H1 (cell line): ENCODE measurements at regions not wholly inside any gene's neighbourhood (a gene's known extent, or its start where the extent isn't known, plus 50 kb on each side); places are given as distances from the start of the nearest gene placed in this dataset.

Source experiments
- CTCF ChIA-PET: fragments of 300-600 bp; sonication (Branson Sonifier 250); formaldehyde crosslinking; loops from one replicate; lab custom pipeline; 2021; ENCODE audit not compliant: partially characterized antibody; lab: Charles Lee
- POLR2A ChIA-PET: fragments of 300-600 bp; sonication (Branson Sonifier 250); formaldehyde crosslinking; loops from one replicate; lab custom pipeline; 2021; ENCODE audit warnings: inconsistent platforms; ENCODE audit not compliant: partially characterized antibody; lab: Charles Lee
- DNase-seq, 2 experiments: peaks; one replicate each; pipeline versions ENCODE4 v3.0.0 to v3.0.0-alpha.2; 2010 to 2022; ENCODE audit warnings: low spot score in 2 of 2, low read depth in 1 of 2, mixed read lengths in 1 of 2
- FAIRE-seq: peaks from 2 replicates; lab custom pipeline; 2011; peaks lifted over from hg19 to GRCh38; lab: Jason Lieb, UNC
- H2AFZ ChIP-seq: 2 replicates; pipeline ENCODE4 v1.8.1; 2012; ENCODE audit warnings: low read length, inconsistent platforms
- H2AK5ac ChIP-seq: 2 replicates; pipeline ENCODE4 v1.6.1; 2013; ENCODE audit warnings: low read depth, low read length
- H2BK120ac ChIP-seq: replicated peaks from 2 replicates; pipeline ENCODE3; 2013; ENCODE audit warnings: low read depth, low read length, inconsistent platforms
- H2BK12ac ChIP-seq: 2 replicates; pipeline ENCODE4 v1.6.1; 2013; ENCODE audit warnings: low read depth, low read length
- H2BK15ac ChIP-seq: 2 replicates; pipeline ENCODE4 v1.6.1; 2013; ENCODE audit warnings: low read length
- H2BK20ac ChIP-seq: 2 replicates; pipeline ENCODE4 v1.6.1; 2013; ENCODE audit warnings: low read length
- H2BK5ac ChIP-seq: 2 replicates; pipeline ENCODE4 v1.6.1; 2013; ENCODE audit warnings: low read depth, low read length
- H3K14ac ChIP-seq: 2 replicates; pipeline ENCODE4 v1.6.1; 2013; ENCODE audit warnings: inconsistent platforms; ENCODE audit not compliant: insufficient read length
- H3K18ac ChIP-seq: 2 replicates; pipeline ENCODE4 v1.6.1; 2013; ENCODE audit warnings: low read length; ENCODE audit errors: extremely low read depth
- H3K23ac ChIP-seq: 2 replicates; pipeline ENCODE4 v1.6.1; 2013; ENCODE audit warnings: inconsistent platforms; ENCODE audit not compliant: insufficient read length
- H3K23me2 ChIP-seq: 2 replicates; pipeline ENCODE4 v1.6.1; 2013; ENCODE audit warnings: low read depth, low read length
- H3K27ac ChIP-seq: 2 replicates; pipeline ENCODE4 v1.6.1; 2011; ENCODE audit warnings: low read depth, low read length, inconsistent platforms
- H3K27me3 ChIP-seq, 4 experiments: replicated peaks in 1 of 4; 1 replicate in 1 of 4; 2 replicates in 3 of 4; pipeline versions ENCODE4 v1.6.1 to v1.8.1; 2011 to 2013; ENCODE audit warnings: low read length in 3 of 4, mild to moderate bottlenecking in 3 of 4, inconsistent platforms in 2 of 4, mixed read lengths in 2 of 4, moderate library complexity in 1 of 4; ENCODE audit not compliant: control insufficient read depth in 3 of 4, insufficient read depth in 3 of 4; ENCODE audit errors: extremely low read depth in 1 of 4
- H3K36me3 ChIP-seq, 4 experiments: 2 replicates each; pipeline versions ENCODE4 v1.6.1 to v1.8.1; 2011 to 2013; ENCODE audit warnings: mild to moderate bottlenecking in 4 of 4, low read length in 3 of 4, moderate library complexity in 2 of 4, control low read depth in 1 of 4, inconsistent platforms in 1 of 4; ENCODE audit not compliant: insufficient read depth in 4 of 4, control insufficient read depth in 2 of 4
- H3K4ac ChIP-seq: replicated peaks from 2 replicates; pipeline ENCODE3; 2013; ENCODE audit warnings: low read length, low read depth, mixed read lengths, inconsistent platforms; ENCODE audit not compliant: insufficient read length
- H3K4me1 ChIP-seq, 4 experiments: replicated peaks in 1 of 4; 1 replicate in 1 of 4; 2 replicates in 3 of 4; pipeline versions ENCODE4 v1.6.1 to v1.8.1; 2011 to 2013; ENCODE audit warnings: low read length in 3 of 4, inconsistent platforms in 2 of 4, mixed read lengths in 1 of 4; ENCODE audit not compliant: insufficient read depth in 4 of 4, control insufficient read depth in 3 of 4
- H3K4me2 ChIP-seq, 2 experiments: 2 replicates each; pipeline versions ENCODE4 v1.6.1 to v1.8.1; 2011 to 2013; ENCODE audit warnings: low read depth in 2 of 2, low read length in 2 of 2, control low read depth in 1 of 2, inconsistent platforms in 1 of 2, mild to moderate bottlenecking in 1 of 2; ENCODE audit not compliant: insufficient read depth in 1 of 2
- H3K4me3 ChIP-seq, 4 experiments: fragments of 200-600, 300-600 bp in 1 of 4; sonication (generic), shearing (Covaris generic), sonication (Bioruptor Twin) in 1 of 4; 2 replicates each; pipeline versions ENCODE4 v1.5.1 to v1.8.1; 2011 to 2016; ENCODE audit warnings: low read length in 4 of 4, low read depth in 3 of 4, control low read depth in 2 of 4, inconsistent platforms in 2 of 4, mild to moderate bottlenecking in 2 of 4, mixed read lengths in 1 of 4, moderate library complexity in 1 of 4; ENCODE audit not compliant: insufficient read depth in 2 of 4; ENCODE audit errors: extremely low read depth in 1 of 4
- H3K56ac ChIP-seq: replicated peaks from 2 replicates; pipeline ENCODE3; 2013; ENCODE audit warnings: low read depth, mild to moderate bottlenecking, mixed read lengths, low read length, inconsistent platforms; ENCODE audit not compliant: insufficient read length
- H3K79me1 ChIP-seq: 2 replicates; pipeline ENCODE4 v1.6.1; 2013; ENCODE audit warnings: low read depth, low read length, control low read depth
- H3K79me2 ChIP-seq, 2 experiments: 2 replicates each; pipeline versions ENCODE4 v1.6.1 to v1.8.1; 2012 to 2013; ENCODE audit warnings: low read length in 2 of 2, mild to moderate bottlenecking in 2 of 2, inconsistent platforms in 1 of 2; ENCODE audit not compliant: insufficient read depth in 2 of 2, control insufficient read depth in 1 of 2
- H3K9ac ChIP-seq, 4 experiments: replicated peaks in 1 of 4; 1 replicate in 1 of 4; 2 replicates in 3 of 4; pipeline versions ENCODE4 v1.6.1 to v1.8.1; 2011 to 2013; ENCODE audit warnings: low read depth in 3 of 4, low read length in 3 of 4, control low read depth in 2 of 4, mild to moderate bottlenecking in 2 of 4, moderate library complexity in 2 of 4, inconsistent platforms in 1 of 4; ENCODE audit errors: extremely low read depth in 1 of 4
- H3K9me3 ChIP-seq, 2 experiments: 2 replicates each; pipeline versions ENCODE4 v1.6.1 to v1.8.1; 2012 to 2013; ENCODE audit warnings: mild to moderate bottlenecking in 2 of 2, moderate library complexity in 2 of 2, control low read depth in 1 of 2, inconsistent platforms in 1 of 2, low read depth in 1 of 2, low read length in 1 of 2, mixed read lengths in 1 of 2; ENCODE audit not compliant: insufficient read depth in 2 of 2
- H4K20me1 ChIP-seq, 2 experiments: replicated peaks in 1 of 2; 2 replicates each; pipeline versions ENCODE3 to v1.8.1; 2011 to 2013; ENCODE audit warnings: inconsistent platforms in 2 of 2, low read length in 2 of 2, mild to moderate bottlenecking in 1 of 2; ENCODE audit not compliant: insufficient read depth in 2 of 2, control insufficient read depth in 1 of 2
- H4K5ac ChIP-seq: 2 replicates; pipeline ENCODE4 v1.6.1; 2013; ENCODE audit warnings: low read length, low read depth, mixed read lengths, inconsistent platforms; ENCODE audit not compliant: insufficient read length
- H4K8ac ChIP-seq: 2 replicates; pipeline ENCODE4 v1.8.0; 2013; ENCODE audit warnings: mild to moderate bottlenecking, moderate library complexity, low read length, inconsistent platforms; ENCODE audit not compliant: insufficient read depth; ENCODE audit errors: extremely low read depth
- H4K91ac ChIP-seq: replicated peaks from 2 replicates; pipeline ENCODE3; 2013; ENCODE audit warnings: low read length, mixed read lengths, inconsistent platforms; ENCODE audit not compliant: insufficient read length
- CBX5 ChIP-seq: fragments of 300-800, 300-1000 bp; sonication (generic); IDR thresholded peaks from 2 replicates; pipeline ENCODE4 v1.7.1; 2016; ENCODE audit warnings: antibody characterized with exemption, low read length, low read depth
- CREB1 ChIP-seq: IDR thresholded peaks from 2 replicates; pipeline ENCODE4 v1.6.1; 2012; ENCODE audit warnings: inconsistent platforms
- JUND ChIP-seq: IDR thresholded peaks from 2 replicates; pipeline ENCODE4 v1.6.1; 2011; ENCODE audit warnings: mild to moderate bottlenecking, improper control_type of control experiment, low read length
- POLR2AphosphoS5 ChIP-seq: IDR thresholded peaks from 2 replicates; pipeline ENCODE4 v1.6.1; 2011; ENCODE audit warnings: low read depth, low read length
- SAP30 ChIP-seq: fragments of 300-600 bp; sonication (generic); IDR thresholded peaks from 2 replicates; pipeline ENCODE4 v1.7.1; 2012; ENCODE audit warnings: low read length, moderate library complexity, mild to moderate bottlenecking, inconsistent platforms; ENCODE audit not compliant: insufficient read depth, insufficient replicate concordance
- TAF7 ChIP-seq: optimal IDR thresholded peaks from 2 replicates; pipeline ENCODE3; 2011; ENCODE audit warnings: low read depth, mild to moderate bottlenecking, inconsistent platforms, low read length, moderate library complexity, borderline replicate concordance
- USF2 ChIP-seq: IDR thresholded peaks from 2 replicates; pipeline ENCODE4 v1.6.1; 2011; ENCODE audit warnings: low read length, improper control_type of control experiment
- ZNF274 ChIP-seq: IDR thresholded peaks from 2 replicates; pipeline ENCODE4 v1.7.0; 2012; ENCODE audit warnings: low read length, borderline replicate concordance; ENCODE audit errors: extremely low read depth
- WGBS, 2 experiments: shearing (Covaris generic) in 1 of 2; methylation state at CpG; one replicate each; pipeline versions ENCODE4 v1.1.6 to v1.1.7; 2013 to 2015; ENCODE audit warnings: low lambda C conversion rate in 2 of 2, mixed read lengths in 2 of 2, inconsistent platforms in 1 of 2, low coverage in 1 of 2, missing lambda C conversion rate in 1 of 2; ENCODE audit not compliant: insufficient replicate concordance in 2 of 2, insufficient coverage in 1 of 2, insufficient read length in 1 of 2; ENCODE audit errors: extremely low coverage in 1 of 2, missing lambda C conversion rate in 1 of 2; 5-methylcytosine and 5-hydroxymethylcytosine counted together

GRCh38 chr13:40069173-40070044, 413.9 kb downstream of the COG6 start:
- no peak overlapping the region for H2BK120ac ChIP-seq
- WGBS, 2 experiments: 47% methylated on average over 11 of the region's 11 CpGs; no CpG with 5 or more reads in 1 of the 2 experiments
- ChIA-PET CTCF (interaction anchor here (0.6 to 3.7 kb wide), 51 partner anchors 8 to 708 kb away, joined by 3 to 27 read pairs (median 4); no protein-coding TSS in a partner anchor), POLR2A (no interaction called here)
- H3K56ac ChIP-seq: no peak overlapping the region
- H3K27ac ChIP-seq: no peak overlapping the region
- H2BK20ac ChIP-seq: no peak overlapping the region
- no peaks in the 10 kb centered on the region for H3K79me1 ChIP-seq
- no peaks in the 10 kb centered on the region for H3K9me3 ChIP-seq
- H3K23me2 ChIP-seq: no peaks in the 10 kb centered on the region; the same call in 1 of the 2 replicates
- FAIRE-seq (peak; percentile 82), DNase-seq (peak in 1 of 2 experiments; percentile 84)
- H3K79me2 ChIP-seq: no peaks in the 10 kb centered on the region
- H2AK5ac ChIP-seq: no peak overlapping the region
- H4K5ac ChIP-seq: no peak overlapping the region
- no peaks in the 10 kb centered on the region for H3K27me3 ChIP-seq
- no peak overlapping the region for H3K4me3 ChIP-seq
- no peaks in the 10 kb centered on the region for H3K36me3 ChIP-seq
- H3K14ac ChIP-seq: no peak overlapping the region
- no peak overlapping the region for H3K4ac ChIP-seq
- H4K91ac ChIP-seq: no peak overlapping the region
- H2AFZ ChIP-seq: no peak overlapping the region
- no peak overlapping the region for H4K8ac ChIP-seq
- no peak overlapping the region for H3K23ac ChIP-seq
- no peaks in the 10 kb centered on the region for H4K20me1 ChIP-seq
- no peak overlapping the region for H2BK15ac ChIP-seq
- no peak overlapping the region for H2BK5ac ChIP-seq
- H3K9ac ChIP-seq: no peak overlapping the region
- H3K4me2 ChIP-seq: no peak overlapping the region
- H2BK12ac ChIP-seq: no peak overlapping the region
- no peak overlapping the region for H3K18ac ChIP-seq
- peaks cover 0 to 4% (median 2%) of the 10 kb centered on the region in 4 experiments; a peak in 4 of 7 replicates for H3K4me1 ChIP-seq
- TF ChIP-seq USF2 (no peak), CREB1 (no peak), CBX5 (no peak), TAF7 (no peak), SAP30 (no peak), JUND (no peak), ZNF274 (no peak), POLR2AphosphoS5 (no peak)
